GM12874 (cell line): ENCODE measurements at regions not wholly inside any gene's neighbourhood (a gene's known extent, or its start where the extent isn't known, plus 50 kb on each side); places are given as distances from the start of the nearest gene placed in this dataset.

Experiments
- CTCF ChIP-seq: IDR thresholded peaks from 2 replicates; pipeline ENCODE4 v1.5.1; 2011; ENCODE audit warnings: low read depth, mild to moderate bottlenecking, control low read depth, low read length, moderate library complexity; ENCODE audit not compliant: insufficient read depth

- peak; percentile 80 for TF ChIP-seq CTCF
Observed at GRCh38 chr3:25033407-25034029, 394.5 kb upstream of the RARB start.

- TF ChIP-seq CTCF = no peak
Observed at GRCh38 chr3:25035526-25035925, 392.5 kb upstream of the RARB start.

- no peak for TF ChIP-seq CTCF
Observed at GRCh38 chr3:25036633-25037032, 391.4 kb upstream of the RARB start.

- TF ChIP-seq CTCF = no peak
Observed at GRCh38 chr3:25037049-25037547, 391.0 kb upstream of the RARB start.

GRCh38 chr3:25038271-25038670 is 389.8 kb upstream of the RARB start:
- TF ChIP-seq CTCF = no peak

GRCh38 chr3:25038922-25039321 is 389.1 kb upstream of the RARB start:
- no peak for TF ChIP-seq CTCF

- TF ChIP-seq CTCF = no peak
Observed at GRCh38 chr3:25040748-25041147, 387.3 kb upstream of the RARB start.
